HFF-Myc (cell line): ENCODE measurements at regions not wholly inside any gene's neighbourhood (a gene's known extent, or its start where the extent isn't known, plus 50 kb on each side); places are given as distances from the start of the nearest gene placed in this dataset.
"Not testable (repeated sequence)": the region's sequence is repeated elsewhere in the genome, so short reads cannot be mapped to it uniquely, and the experiment has no call there.

Experiments used
- DNase-seq: peaks from one replicate; pipeline ENCODE4 v3.0.0-alpha.2; 2011; ENCODE audit warnings: low read depth; ENCODE audit errors: extremely low read depth
- H3K4me3 ChIP-seq: replicated peaks from 2 replicates; pipeline ENCODE4 v1.5.1; 2011; ENCODE audit warnings: low read depth, mild to moderate bottlenecking, control low read depth, low read length
- CTCF ChIP-seq: IDR thresholded peaks from 2 replicates; pipeline ENCODE4 v1.5.1; 2012; ENCODE audit warnings: mild to moderate bottlenecking, low read depth, low read length, control low read depth; ENCODE audit errors: missing control alignments

GRCh38 chr18:76018210-76018609, 476.8 kb downstream of the ZNF516 start:
- H3K4me3 ChIP-seq, result no peak overlapping the region
- TF ChIP-seq CTCF, result no peak
- DNase-seq, result no peak

- no peak overlapping the region for H3K4me3 ChIP-seq
- no peak for TF ChIP-seq CTCF
- DNase-seq, result no peak
Observed at GRCh38 chr18:76013057-76013456, 482.0 kb downstream of the ZNF516 start.

- no peak for TF ChIP-seq CTCF
- DNase-seq, result no peak
- no peak overlapping the region for H3K4me3 ChIP-seq
Observed at GRCh38 chr18:76005632-76006208, 489.3 kb downstream of the ZNF516 start.

GRCh38 chr18:75987913-75988312, 507.1 kb downstream of the ZNF516 start:
- H3K4me3 ChIP-seq, DNase-seq: not testable (repeated sequence)

- TF ChIP-seq CTCF, result no peak
- no peak for DNase-seq
- no peak overlapping the region for H3K4me3 ChIP-seq
Observed at GRCh38 chr18:75984853-75985252, 510.2 kb downstream of the ZNF516 start.

- TF ChIP-seq CTCF, result no peak
- no peak overlapping the region for H3K4me3 ChIP-seq
- no peak for DNase-seq
Observed at GRCh38 chr18:75981102-75981501, 513.9 kb downstream of the ZNF516 start.

- no peak for TF ChIP-seq CTCF
- peak; percentile 2 for DNase-seq
- no peak overlapping the region for H3K4me3 ChIP-seq
Observed at GRCh38 chr18:75977081-75977480, 518.0 kb downstream of the ZNF516 start.
